ENCODE measurements at regions not wholly inside any gene's neighbourhood (a gene's known extent, or its start where the extent isn't known, plus 50 kb on each side); places are given as distances from the start of the nearest gene placed in this dataset.

GRCh38 chr14:34051966-34052657, 101.2 kb upstream of the EGLN3 start (continued):
- no peak for TF ChIP-seq ZUFSP (CRISPR knock-in tag; IDR thresholded peaks at IDR 0.05; ENCODE audit: borderline replicate concordance)
- TF ChIP-seq KDM4B (CRISPR knock-in tag; IDR thresholded peaks at IDR 0.05) = no peak
- TF ChIP-seq U2AF2 (IDR thresholded peaks at IDR 0.05; ENCODE audit: low read depth, low read length) = no peak
- no peak for TF ChIP-seq HOXA3 (CRISPR knock-in tag; IDR thresholded peaks at IDR 0.05)
- TF ChIP-seq RAD51 (IDR thresholded peaks at IDR 0.05; ENCODE audit: borderline replicate concordance) = no peak
- no peak for TF ChIP-seq THAP7 (CRISPR knock-in tag; IDR thresholded peaks at IDR 0.05)
- TF ChIP-seq GPBP1L1 (CRISPR knock-in tag; IDR thresholded peaks at IDR 0.05) = no peak
- TF ChIP-seq IKZF1 (IDR thresholded peaks at IDR 0.05) = no peak
- TF ChIP-seq MTF1 (CRISPR knock-in tag; IDR thresholded peaks at IDR 0.05) = no peak
- no peak for TF ChIP-seq ZBTB44 (CRISPR knock-in tag; IDR thresholded peaks at IDR 0.05)
- no peak for TF ChIP-seq ZNF777 (CRISPR knock-in tag; IDR thresholded peaks at IDR 0.05)
- TF ChIP-seq MTA3 (CRISPR knock-in tag; IDR thresholded peaks at IDR 0.05) = no peak
- no peak for TF ChIP-seq PTBP1 (IDR thresholded peaks at IDR 0.05; ENCODE audit: low read depth, low read length, poor library complexity, severe bottlenecking)
- no peak for TF ChIP-seq RBAK (CRISPR knock-in tag; IDR thresholded peaks at IDR 0.05)
- TF ChIP-seq TMF1 (CRISPR knock-in tag; IDR thresholded peaks at IDR 0.05; ENCODE audit: low read depth) = no peak
- TF ChIP-seq ZNF776 (CRISPR knock-in tag; IDR thresholded peaks at IDR 0.05) = no peak
- no peak for TF ChIP-seq ZNF512 (CRISPR knock-in tag; IDR thresholded peaks at IDR 0.05)
- no peak for TF ChIP-seq NFKB2 (CRISPR knock-in tag; IDR thresholded peaks at IDR 0.05; ENCODE audit: borderline replicate concordance)
- no peak; the same call in 1 of the 2 replicates for TF ChIP-seq NFKBIZ (CRISPR knock-in tag; IDR thresholded peaks at IDR 0.05)
- no peak for TF ChIP-seq PAF1 (CRISPR knock-in tag; IDR thresholded peaks at IDR 0.05)
- no peak for TF ChIP-seq ELF4 (CRISPR knock-in tag; IDR thresholded peaks at IDR 0.05; ENCODE audit: borderline replicate concordance)
- TF ChIP-seq SP1 (IDR thresholded peaks at IDR 0.05) = no peak
- no peak for TF ChIP-seq SP1 (CRISPR knock-in tag; IDR thresholded peaks at IDR 0.05)
- peak; percentile 90; the same call in 1 of the 2 replicates for TF ChIP-seq HMG20A (CRISPR knock-in tag; IDR thresholded peaks at IDR 0.05; ENCODE audit: borderline replicate concordance)

Data from HepG2 (cell line).